Neural progenitor cell (in vitro differentiated cells): ENCODE measurements at regions not wholly inside any gene's neighbourhood (a gene's known extent, or its start where the extent isn't known, plus 50 kb on each side); places are given as distances from the start of the nearest gene placed in this dataset.

Source experiments
- CTCF ChIP-seq: fragments of 200-600 bp; sonication (generic); IDR thresholded peaks from 2 replicates; pipeline ENCODE4 v1.5.1; 2017; ENCODE audit warnings: antibody characterized with exemption, mild to moderate bottlenecking
- EZH2phosphoT487 ChIP-seq: fragments of 200-600 bp; sonication (generic); IDR thresholded peaks from 2 replicates; pipeline ENCODE4 v1.6.1; 2017; ENCODE audit warnings: antibody characterized with exemption

DNA sequence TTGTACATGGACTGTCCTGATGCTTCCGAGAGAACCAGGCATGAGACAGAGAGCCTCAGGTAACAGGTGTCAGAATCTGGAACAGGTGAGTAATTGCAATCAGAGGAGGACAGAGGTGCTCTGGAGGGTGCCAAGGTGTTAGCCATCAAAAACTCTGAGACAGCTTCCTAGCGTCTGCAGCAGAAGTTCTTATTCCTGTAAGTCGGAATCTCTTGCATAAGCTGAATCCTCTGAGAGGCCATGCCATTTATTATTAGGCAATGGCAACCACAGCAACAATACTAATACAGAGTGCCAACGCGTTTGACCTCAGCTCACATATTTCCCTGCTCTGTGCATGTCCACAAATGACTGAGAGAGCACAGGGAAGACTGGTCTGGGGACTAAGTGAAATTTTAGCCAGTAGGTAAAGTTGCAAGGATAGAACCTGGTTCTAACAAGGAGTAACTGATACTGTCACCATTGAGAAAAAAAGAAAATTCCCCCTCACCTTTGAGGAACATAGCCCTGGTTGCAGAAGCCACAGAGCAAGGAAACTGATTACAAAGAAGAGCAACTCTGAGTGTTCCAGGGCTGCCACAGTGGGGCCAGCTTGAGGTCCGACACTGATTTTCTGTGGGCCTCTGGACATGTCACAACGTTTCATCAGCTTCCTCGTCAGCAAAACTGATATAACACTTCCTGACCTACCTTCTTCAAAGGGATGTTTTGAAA is 55.1 kb upstream of the ACSL3 start:
- no peak for TF ChIP-seq CTCF
- TF ChIP-seq EZH2phosphoT487 = no peak
